Iris pigment epithelial cell (primary cell): ENCODE measurements at regions not wholly inside any gene's neighbourhood (a gene's known extent, or its start where the extent isn't known, plus 50 kb on each side); places are given as distances from the start of the nearest gene placed in this dataset.

ENCODE experiments used
- DNase-seq: peaks from one replicate; pipeline ENCODE4 v3.0.0-alpha.2; 2011; ENCODE audit warnings: low read depth

DNA sequence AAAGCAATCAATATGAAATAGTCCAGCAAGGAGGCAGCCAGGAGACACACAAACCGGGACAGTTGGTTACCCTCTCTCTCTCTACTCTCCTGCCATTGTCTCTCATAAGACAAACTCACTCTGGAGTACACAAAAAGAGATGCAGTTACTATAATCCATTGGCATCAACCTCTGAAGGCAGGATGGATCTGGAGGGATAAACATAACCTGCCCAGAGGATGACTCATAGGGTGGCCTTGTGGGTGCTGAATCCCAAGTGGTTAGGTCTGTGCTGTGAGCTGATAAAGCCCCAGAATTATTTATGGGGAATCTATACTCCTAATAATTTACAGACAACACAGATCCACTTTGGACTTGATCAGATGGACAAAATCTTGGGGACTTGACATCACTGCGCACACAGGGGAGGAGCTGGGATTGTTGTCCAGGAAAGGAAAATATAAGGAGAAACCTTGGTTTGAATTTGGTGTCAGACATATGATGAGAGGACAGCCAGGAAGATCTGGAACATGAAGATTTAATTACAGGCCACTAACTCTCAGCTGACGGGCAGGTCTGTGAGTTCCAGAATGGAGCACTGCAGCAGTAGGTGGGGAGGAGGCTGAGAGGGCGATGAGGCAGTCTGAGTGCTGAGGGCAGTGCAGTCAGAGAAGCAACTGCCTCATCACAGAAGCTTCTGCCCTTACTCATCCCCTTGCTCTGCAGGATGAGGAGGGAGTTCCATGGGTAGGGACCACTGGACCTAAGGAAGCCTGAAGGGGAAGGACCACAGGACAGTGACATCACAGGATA lies 113.9 kb upstream of the PRSS58 start:
- peak; percentile 38 for DNase-seq

DNA sequence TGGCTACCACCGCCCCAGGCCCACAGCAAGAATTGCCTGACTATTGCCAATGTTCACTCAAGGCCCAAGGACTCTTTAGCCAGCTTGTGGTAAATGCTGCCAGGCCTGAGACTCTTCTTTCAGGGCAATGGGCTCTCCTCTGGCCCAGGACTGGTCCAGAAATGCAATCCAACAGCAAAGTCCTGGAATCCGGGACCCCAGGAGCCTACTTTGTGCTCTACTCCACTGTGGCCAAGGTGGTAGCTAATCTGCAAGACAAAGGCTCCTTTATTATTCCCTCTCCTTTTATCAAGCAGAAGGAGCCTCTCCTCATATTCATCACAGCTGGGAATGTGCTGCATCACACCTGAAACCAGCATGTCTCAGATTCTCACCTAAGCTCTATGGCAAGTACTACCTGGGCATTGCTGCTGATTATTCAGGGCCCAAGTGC lies 107.6 kb upstream of the PRSS58 start:
- DNase-seq: no peak

DNA sequence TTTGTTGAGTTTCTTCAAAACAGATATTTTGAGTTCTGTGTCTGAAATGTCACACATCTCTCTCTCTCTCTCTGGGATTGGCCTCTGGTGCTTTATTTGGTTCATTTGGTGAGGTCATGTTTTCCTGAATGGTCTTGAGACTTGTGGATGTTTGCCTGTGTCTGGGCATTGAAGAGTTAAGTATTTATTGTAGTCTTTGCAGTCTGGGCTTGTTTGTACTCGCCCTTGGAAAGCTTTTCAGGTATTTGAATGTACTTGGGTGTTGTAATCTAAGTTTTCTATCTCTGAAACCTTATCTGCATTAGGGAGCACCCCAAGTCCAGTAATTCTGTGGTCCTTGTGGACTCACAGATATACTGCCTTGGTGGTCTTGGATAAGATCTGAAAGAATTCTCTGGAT lies 106.7 kb upstream of the PRSS58 start:
- DNase-seq: no peak

DNA sequence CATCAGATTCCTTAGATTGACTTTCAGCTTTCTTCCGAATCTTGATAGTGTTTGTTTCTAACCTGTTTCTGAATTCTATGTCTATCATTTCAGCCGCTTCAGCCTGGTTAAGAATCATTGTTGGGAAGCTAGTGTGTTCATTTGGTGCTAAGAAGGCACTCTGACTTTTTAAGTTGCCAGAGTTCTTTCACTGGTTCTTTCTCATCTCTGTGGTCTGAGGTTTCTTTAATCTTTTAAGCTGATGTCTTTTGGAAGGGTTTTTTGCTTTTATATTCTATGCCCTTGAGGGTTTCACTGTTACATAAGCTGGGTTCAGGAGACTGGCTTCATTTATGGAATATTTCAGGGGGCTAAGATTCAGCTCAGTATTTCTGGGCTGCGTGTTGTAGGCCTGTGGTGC lies 104.5 kb upstream of the PRSS58 start:
- no peak for DNase-seq

DNA sequence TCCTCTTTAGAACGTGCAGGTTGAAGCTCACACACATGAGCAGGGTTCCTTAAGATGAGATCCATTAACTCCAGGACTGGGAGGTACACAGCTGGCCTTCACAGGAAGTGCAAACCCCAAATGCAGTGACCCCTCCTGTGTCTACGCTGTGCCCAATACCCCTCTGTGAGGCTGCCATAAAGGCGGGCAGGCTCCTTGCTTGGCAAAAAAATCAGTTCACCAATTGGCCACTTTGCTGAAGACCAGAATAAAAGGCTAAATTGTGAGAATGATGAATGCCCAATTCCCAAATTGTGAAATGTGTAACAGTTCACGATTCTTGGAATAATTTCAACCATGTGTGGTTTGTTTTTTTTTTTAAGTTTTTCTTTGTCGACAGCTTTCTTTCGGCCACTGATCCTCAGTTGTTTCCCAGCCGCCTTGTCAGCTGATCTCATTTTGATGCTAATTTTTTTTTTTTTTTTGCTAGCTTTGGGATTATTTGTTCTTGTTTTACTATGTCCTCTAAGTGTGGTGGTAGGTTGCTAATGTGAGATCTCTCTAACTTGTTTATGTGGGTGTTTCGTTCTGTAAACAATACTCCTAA lies 101.9 kb upstream of the PRSS58 start:
- DNase-seq: no peak

DNA sequence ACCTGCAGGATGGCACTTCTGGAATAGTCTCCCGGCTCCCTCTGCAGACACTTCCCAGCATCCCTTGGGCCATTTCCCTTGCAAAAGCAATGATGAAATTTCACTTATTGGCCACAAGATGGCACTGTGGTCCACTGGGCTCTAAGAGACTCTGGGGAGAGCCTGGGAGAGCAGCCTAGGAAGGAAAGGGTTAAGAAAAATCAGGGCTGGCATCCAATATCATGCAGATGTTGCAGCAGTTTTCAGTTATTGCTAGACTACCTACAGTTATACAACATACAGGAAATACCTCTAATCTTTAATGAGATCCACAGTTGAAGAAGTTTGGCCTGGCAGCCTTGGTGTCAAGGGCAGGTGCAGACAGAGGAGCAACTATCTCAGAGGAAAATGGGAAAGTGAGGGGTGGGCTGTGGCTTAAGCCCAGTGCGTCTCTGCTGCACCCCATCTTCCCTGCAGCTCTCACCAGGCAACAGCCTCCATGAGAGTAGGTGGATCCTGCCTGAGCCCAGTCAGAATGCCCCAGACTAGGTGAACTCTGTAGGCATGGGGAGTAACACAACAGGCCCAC lies 100.2 kb upstream of the PRSS58 start:
- peak; percentile 78 for DNase-seq

DNA sequence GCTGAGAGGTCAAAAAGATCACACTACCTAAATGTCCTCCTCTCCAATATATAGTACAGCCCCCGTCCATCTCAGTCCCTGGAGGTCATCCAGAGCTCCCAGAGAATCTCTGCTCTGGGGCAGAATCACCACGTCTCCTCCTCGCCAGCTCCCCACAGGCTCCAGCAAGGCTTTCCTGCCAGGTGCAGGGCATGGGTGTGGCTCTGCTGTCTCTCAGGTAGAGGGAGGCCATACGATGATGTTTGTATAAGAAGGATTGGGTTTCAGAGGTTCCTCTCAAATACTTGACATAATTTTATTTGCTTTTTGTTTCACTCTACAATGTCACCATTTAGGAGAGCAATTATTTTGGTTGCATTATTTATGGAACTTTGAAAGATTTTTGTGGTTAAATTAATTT lies 98.3 kb upstream of the PRSS58 start:
- no peak for DNase-seq

DNA sequence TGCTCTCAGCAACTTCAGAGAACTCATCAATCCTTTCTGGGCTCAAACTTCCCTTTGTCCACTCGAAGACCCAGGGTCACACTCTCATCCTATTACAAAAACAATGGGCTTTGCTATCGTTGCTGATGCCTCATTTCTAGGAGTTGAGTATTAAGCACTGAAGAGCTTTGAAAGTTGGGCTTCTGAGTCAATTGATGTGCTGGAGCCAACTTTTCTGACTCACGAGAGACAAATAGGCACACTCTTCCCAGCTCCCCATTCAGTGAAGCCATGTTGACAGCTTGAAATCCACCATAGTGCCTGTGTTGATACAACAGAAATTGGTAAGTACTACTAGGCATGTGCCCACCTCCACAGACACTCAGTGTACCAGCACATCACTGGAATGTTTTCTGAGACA lies 97.5 kb upstream of the PRSS58 start:
- peak; percentile 61 for DNase-seq

DNA sequence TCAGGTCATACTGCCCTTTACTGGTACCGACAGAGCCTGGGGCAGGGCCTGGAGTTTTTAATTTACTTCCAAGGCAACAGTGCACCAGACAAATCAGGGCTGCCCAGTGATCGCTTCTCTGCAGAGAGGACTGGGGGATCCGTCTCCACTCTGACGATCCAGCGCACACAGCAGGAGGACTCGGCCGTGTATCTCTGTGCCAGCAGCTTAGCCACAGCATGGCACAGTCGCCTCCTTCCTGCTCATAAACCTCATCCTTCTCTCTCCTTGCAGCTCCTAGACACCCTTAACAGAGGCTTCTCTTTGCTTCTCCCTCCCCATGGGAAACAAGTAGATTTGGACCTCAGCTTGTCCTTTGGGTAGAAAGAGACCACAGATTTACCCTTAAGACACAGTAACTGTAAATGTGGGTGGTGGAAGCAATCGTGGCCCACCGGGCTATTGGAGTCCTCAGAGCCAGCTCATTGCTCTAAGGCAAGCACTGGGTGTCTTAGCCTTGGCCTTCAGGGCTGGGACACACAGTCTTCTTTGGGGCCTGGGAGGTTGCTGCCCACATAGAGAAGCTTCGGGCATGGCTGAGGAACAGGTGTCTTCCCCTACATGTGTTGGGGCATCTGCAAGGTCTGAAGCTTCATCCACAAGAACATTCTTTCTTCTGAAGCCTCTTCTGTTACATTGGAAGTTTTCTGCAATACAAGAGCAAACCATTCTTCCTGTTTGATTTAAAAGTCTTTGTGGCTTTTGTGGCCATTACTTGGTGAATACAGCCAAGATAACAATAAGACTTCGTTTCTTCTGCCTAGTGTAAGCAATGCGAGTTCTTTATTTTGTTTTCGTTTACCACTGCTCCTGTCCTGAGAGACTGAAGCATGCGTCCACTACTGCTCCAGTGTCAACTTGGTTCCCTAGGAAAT lies 95.5 kb upstream of the PRSS58 start:
- DNase-seq: no peak

DNA sequence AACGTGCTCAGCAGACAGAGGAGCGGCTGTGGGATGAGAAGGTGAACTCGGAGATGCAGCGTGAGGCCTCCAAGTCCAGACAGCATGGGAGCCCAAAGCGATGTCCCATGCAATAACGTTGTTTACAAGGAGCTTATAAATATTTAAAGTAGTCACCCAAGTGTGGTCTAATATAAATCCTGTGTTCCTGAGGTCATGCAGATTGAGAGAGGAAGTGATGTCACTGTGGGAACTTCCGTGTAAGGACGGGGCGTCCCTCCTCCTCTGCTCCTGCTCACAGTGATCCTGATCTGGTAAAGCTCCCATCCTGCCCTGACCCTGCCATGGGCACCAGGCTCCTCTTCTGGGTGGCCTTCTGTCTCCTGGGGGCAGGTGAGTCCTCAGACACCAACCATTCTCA lies 94.7 kb upstream of the PRSS58 start:
- peak; percentile 14 for DNase-seq

DNA sequence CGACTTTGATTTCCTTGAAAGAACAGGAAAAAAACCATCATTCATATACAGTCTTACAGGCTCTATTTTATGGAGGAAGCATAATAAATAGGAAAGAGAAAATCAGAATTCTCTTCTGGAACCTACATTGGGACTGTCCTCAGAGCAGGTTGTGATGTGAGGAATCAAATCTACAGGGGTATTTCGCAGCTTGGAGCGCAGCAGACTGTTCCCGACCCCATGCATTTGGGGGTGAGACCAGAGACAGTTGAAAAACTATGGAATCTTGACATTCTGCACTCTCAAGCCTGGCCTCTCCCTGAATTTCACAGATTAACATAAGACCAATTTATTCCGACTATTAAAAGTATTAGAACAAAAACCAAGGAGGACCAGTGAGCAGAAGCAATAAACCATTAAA lies 93.3 kb upstream of the PRSS58 start:
- DNase-seq: no peak

DNA sequence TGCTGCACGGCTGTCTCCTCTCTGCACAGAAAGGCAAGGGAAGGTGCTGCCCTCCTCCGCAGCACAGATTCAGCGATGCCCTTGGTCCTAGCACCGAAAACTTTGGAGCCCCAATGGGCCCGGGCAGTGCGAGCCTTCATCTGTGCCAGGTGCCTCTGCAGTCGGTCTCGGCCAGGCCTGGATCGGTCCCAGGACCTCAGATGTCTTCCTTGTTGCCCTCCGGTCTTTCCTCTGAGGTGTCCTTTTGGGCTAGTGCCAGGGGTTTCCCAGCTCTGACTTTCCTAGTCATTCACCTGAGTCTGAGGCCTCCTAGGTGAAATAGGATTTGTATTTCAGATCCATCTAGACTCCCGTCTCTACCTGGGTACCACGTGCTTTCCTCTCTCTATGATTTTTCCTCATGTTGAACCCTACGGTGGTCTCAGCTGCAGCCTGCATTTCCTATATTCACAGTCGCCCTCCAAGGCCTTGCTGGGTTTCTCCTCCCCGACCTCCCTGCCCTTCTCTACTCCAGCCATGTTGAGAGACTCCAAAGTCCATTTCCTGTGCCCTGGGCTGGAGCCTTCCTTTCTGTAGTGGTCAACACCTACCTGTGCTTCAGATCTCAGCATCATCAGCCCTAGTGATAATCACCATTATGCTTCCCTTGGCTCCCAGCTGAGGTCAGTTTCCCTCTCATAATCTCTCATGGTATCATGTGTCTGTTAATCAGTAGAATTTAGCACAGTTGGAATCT lies 92.0 kb upstream of the PRSS58 start:
- DNase-seq: no peak

DNA sequence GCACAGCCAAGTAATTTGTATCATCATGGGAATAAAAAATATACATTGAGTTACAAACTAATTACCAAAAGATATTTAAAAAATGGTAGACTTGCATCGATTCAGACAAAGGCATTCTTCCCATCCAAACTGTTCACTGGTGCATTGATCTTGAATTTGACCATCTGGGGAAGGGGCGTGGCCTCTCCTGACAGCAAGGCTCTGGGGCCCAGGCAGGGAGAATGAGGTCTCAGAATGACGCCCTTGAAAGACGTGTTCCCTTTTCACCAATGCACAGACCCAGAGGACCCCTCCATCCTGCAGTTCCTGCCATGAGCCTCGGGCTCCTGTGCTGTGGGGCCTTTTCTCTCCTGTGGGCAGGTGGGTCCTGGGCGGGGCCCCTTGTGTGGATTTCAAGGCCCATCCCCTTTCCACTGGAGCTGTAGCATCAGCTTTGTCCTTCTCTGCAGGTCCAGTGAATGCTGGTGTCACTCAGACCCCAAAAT lies 91.1 kb upstream of the PRSS58 start:
- no peak for DNase-seq

DNA sequence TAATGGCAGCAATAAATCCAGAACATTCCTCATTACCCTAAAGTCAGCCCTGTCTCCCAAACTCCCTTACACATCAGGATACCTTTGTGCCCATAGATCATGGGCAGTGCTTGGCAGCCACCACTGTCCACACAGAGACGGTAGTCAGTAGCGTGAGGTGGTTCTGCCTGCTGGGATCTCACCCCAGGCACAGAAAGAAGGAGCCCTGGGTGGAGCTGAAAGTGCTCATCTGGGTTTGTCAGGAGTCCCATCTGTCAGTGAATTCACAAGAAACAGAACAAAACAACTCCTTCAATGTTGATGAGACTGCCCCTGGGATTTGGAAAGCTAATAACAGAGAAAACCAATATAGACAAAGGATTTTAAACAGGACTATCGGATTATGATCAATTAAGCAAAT lies 90.2 kb upstream of the PRSS58 start:
- DNase-seq: no peak

DNA sequence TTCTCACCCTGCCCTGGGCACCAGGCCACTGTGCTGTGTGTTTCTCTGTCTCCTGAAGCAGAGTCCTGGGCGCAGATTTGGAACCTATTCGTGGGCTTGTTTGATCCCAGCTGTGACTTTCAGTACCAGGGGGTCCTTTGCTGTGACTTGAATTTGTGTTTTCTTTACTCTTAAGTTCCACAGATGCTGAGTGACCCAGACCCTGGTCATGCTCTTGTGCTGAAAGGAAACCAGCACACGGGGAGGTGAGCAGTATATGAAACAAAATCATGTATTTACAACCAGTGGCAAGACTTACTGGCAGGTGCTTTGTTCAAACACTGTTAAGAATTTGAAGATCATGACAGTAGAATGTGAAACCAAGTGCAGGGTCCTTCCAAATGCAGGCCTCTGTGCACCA lies 89.2 kb upstream of the PRSS58 start:
- DNase-seq: no peak

DNA sequence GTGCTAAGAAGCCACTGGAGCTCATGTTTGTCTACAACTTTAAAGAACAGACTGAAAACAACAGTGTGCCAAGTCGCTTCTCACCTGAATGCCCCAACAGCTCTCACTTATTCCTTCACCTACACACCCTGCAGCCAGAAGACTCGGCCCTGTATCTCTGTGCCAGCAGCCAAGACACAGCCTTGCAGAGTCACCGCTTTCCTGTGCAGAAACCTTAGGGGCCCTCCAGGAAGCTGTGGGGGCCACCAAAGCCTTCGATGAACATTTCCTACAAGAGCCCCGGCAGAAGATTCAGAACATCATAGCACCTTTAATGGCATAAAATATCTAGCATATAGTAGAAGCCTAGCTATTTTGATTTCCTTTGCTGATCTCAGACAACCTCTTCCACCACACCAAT lies 88.0 kb upstream of the PRSS58 start:
- no peak for DNase-seq

DNA sequence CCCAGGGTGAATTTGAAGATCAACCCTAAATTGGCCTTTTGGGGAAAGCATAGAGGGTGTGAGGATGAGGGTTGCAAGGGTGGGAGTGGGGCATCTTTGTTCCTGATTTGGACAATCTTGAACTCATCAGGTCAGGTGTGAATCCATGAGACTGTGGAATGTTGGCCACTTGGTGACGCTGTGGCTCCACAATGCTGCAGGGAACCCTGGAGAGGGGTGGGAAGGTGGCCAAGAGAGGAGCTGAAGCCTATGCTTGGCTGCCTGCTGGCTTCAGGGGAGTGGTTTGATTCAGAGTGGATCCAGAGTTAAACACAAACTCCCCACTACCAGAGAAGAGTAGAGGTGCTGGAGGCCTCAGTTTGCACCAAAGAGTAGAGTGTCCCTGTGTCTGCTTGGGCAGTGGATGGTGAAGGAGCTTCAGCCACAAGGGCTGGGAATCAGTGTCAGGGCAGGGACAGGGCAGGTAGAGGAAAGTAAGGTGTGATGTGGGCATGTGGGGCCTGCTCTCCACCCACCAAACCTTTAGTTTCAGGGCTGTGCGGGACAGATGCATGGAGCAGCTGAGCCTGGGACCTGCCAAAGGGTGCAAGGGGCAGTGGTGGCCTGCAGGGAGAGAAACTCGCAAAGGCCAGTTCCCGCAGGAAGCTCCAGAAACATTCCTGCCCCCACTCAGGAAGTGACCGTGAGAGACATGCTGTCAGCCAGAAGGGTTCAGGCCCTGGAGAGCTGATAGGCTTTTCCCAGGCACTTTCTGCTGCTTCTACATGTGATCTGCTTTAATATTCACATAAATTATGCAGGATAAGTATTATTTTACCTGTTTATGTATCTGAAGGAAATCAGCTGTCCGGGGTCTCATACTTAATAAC lies 81.0 kb upstream of the PRSS58 start:
- peak; percentile 30 for DNase-seq

DNA sequence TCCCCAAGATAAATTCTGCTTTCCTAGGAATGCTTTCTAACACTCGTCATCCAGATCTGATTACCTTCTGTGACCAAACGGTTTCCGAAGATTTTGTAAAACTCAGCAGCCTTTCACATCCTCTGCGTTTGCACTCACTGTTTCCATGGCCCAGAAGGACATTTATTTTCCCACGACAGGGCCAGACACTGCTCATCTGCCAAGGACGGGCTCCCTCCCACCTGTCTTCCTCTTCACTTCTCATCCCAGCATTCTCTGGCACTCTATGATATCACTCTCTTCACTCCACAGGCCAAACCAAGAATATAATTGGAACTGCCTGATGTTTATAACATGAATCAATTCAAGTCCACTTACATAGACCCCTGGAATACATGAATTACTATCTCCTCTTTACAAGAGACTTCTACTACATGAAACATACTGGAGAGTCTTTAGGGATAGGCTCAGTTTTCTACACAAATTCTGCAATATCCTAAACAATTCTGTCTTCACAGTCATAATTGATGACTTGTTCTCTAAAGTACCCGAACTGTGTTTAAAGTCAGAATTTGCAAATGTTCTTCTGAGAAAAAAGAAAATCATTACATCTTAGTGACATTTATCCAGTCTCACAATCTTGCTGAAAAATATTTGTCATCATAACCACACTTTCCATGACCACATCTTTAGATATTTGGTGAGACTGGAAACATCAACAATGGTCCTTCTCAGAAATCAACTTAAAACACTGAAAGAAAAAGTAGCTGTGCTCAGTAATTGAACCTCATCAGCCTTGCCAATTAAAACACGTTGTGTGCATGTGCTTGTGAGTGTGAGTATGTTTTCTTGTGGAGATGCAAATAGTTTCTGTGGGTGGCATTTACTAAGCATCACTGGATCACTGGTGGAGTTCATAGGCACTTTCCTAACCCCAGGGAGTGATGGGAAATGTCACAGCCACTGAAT lies 79.5 kb upstream of the PRSS58 start:
- no peak for DNase-seq

DNA sequence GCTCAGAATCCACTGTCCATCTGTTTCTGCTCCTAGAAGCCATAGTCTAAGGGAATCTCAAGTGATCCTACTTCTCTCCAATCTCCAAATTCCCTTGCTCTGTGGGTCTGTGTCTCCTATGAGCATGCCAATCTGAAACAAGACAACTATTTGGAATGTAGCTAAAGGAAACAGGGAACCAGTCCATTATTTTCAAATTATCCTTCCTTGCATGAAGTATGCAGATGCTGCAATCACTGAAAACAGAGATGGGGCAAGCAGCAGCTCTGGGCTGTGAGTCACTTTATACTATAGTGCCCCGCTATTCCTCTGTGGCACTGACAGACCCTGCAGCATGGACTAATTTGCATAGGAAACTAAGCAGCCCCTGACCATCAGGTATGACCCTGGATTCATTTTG lies 76.9 kb upstream of the PRSS58 start:
- DNase-seq: no peak

DNA sequence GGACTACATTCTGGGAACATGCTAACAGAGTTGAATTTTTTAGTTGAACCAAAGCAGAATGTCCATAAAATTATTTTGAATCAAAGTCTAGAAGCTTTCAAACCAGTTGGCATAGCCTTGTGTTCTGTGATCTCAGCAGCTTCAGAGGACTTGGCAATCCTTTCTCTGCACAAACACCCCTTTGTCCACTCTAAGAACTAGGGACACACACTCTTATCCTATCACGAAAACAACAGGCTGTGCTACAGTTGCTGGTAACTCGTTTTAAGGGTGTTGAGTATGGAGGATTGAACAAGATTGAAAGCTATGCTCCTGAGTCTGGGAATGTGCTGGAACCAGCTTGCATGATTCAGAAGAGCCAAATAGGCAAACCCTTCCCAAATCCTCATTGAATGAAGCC lies 76.4 kb upstream of the PRSS58 start:
- no peak for DNase-seq
